Vagina (tissue), 2 donors: ENCODE measurements at regions not wholly inside any gene's neighbourhood (a gene's known extent, or its start where the extent isn't known, plus 50 kb on each side); places are given as distances from the start of the nearest gene placed in this dataset.

Experiments used
- POLR2A ChIP-seq, 2 donors: fragments of 450-650 bp; IDR thresholded peaks; one replicate each; pipeline ENCODE4 v1.6.1; 2017; ENCODE audit warnings: antibody characterized with exemption in 2 of 2, mild to moderate bottlenecking in 2 of 2, moderate library complexity in 2 of 2
- POLR2AphosphoS5 ChIP-seq, 2 donors: sonication (generic); formaldehyde crosslinking; IDR thresholded peaks; one replicate each; pipeline ENCODE4 v1.9.0; 2017; ENCODE audit warnings: antibody characterized with exemption in 2 of 2, mild to moderate bottlenecking in 2 of 2, low read depth in 1 of 2; ENCODE audit not compliant: insufficient read depth in 1 of 2
- TF ChIP-seq, protein P1 (sequence below), 3 experiments: fragments of 450-650 bp in 2 of 3; fragments of 200-600 bp in 1 of 3; sonication (generic) in 1 of 3; IDR thresholded peaks; one replicate each; pipeline ENCODE4 v1.5.1; 2017 to 2019; ENCODE audit warnings: antibody characterized with exemption in 3 of 3, mild to moderate bottlenecking in 2 of 3, moderate library complexity in 2 of 3

DNA sequence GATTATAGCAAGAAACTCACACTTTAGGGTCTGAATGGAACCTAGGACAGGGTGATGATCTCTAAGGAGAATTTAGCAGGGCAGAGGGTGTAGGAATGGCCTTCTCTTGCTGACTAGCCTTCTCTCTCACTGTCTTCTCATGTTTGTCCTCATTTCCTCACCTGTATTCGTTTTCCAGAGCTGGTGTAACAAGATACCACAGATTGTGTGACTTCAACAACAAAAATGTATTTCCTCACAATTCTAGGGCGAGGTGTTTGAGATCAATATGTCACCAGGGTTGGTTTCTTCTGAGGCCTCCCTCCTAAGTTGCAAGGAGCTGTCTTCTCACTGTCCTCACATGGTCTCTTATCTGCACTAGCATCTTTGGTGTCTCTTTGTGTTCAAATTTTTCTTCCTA, 177.9 kb upstream of the C1orf87 start:
- TF ChIP-seq, protein P1, sequence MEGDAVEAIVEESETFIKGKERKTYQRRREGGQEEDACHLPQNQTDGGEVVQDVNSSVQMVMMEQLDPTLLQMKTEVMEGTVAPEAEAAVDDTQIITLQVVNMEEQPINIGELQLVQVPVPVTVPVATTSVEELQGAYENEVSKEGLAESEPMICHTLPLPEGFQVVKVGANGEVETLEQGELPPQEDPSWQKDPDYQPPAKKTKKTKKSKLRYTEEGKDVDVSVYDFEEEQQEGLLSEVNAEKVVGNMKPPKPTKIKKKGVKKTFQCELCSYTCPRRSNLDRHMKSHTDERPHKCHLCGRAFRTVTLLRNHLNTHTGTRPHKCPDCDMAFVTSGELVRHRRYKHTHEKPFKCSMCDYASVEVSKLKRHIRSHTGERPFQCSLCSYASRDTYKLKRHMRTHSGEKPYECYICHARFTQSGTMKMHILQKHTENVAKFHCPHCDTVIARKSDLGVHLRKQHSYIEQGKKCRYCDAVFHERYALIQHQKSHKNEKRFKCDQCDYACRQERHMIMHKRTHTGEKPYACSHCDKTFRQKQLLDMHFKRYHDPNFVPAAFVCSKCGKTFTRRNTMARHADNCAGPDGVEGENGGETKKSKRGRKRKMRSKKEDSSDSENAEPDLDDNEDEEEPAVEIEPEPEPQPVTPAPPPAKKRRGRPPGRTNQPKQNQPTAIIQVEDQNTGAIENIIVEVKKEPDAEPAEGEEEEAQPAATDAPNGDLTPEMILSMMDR (IDR thresholded peaks at IDR 0.05) = no peak
- TF ChIP-seq POLR2AphosphoS5 (IDR thresholded peaks at IDR 0.05; ENCODE audit: insufficient read depth in 1 of 2, low read depth in 1 of 2) (no peak), POLR2A (IDR thresholded peaks at IDR 0.05) (no peak)
